GM18861 (cell line): ENCODE measurements at regions not wholly inside any gene's neighbourhood (a gene's known extent, or its start where the extent isn't known, plus 50 kb on each side); places are given as distances from the start of the nearest gene placed in this dataset.
"Not testable (repeated sequence)": the region's sequence is repeated elsewhere in the genome, so short reads cannot be mapped to it uniquely, and the experiment has no call there.

Experiments used
- ATAC-seq: cut with Tn5 transposase; IDR thresholded peaks from one replicate; pipeline ENCODE4 v1.9.1; 2021; ENCODE audit not compliant: unreplicated experiment

- ATAC-seq, result no peak
These were observed 199.7 kb upstream of the MAGI2 start for GRCh38 chr7:79653136-79653631.

GRCh38 chr7:79652619-79653018 is 199.2 kb upstream of the MAGI2 start:
- ATAC-seq, result no peak

- ATAC-seq, result no peak
These were observed 194.2 kb upstream of the MAGI2 start for GRCh38 chr7:79647711-79648110.

GRCh38 chr7:79646278-79646677 is 192.8 kb upstream of the MAGI2 start:
- ATAC-seq, result no peak

GRCh38 chr7:79636849-79637248 is 183.4 kb upstream of the MAGI2 start:
- no peak for ATAC-seq

- not testable (repeated sequence) for ATAC-seq
These were observed 172.5 kb upstream of the MAGI2 start for GRCh38 chr7:79625921-79626320.

- no peak for ATAC-seq
These were observed 170.9 kb upstream of the MAGI2 start for GRCh38 chr7:79624336-79624735.

GRCh38 chr7:79622781-79623180 is 169.3 kb upstream of the MAGI2 start:
- ATAC-seq, result no peak

GRCh38 chr7:79620291-79620690 is 166.8 kb upstream of the MAGI2 start:
- no peak for ATAC-seq

GRCh38 chr7:79619216-79619615 is 165.7 kb upstream of the MAGI2 start:
- ATAC-seq, result no peak

- no peak for ATAC-seq
These were observed 162.6 kb upstream of the MAGI2 start for GRCh38 chr7:79615871-79616640.

GRCh38 chr7:79615466-79615865 is 162.0 kb upstream of the MAGI2 start:
- no peak for ATAC-seq

GRCh38 chr7:79612903-79613302 is 159.4 kb upstream of the MAGI2 start:
- no peak for ATAC-seq

- ATAC-seq, result no peak
These were observed 158.6 kb upstream of the MAGI2 start for GRCh38 chr7:79612022-79612421.

GRCh38 chr7:79610748-79611304 is 157.4 kb upstream of the MAGI2 start:
- ATAC-seq, result no peak

- ATAC-seq, result no peak
These were observed 156.8 kb upstream of the MAGI2 start for GRCh38 chr7:79610313-79610712.

GRCh38 chr7:79608005-79608404 is 154.5 kb upstream of the MAGI2 start:
- ATAC-seq, result no peak

- ATAC-seq, result no peak
These were observed 151.4 kb upstream of the MAGI2 start for GRCh38 chr7:79604841-79605240.

- ATAC-seq, result no peak
These were observed 144.9 kb upstream of the MAGI2 start for GRCh38 chr7:79598351-79598750.

- ATAC-seq, result not testable (repeated sequence)
These were observed 141.2 kb upstream of the MAGI2 start for GRCh38 chr7:79594671-79595070.

GRCh38 chr7:79593866-79594301 is 140.4 kb upstream of the MAGI2 start:
- no peak for ATAC-seq

- ATAC-seq, result no peak
These were observed 137.6 kb upstream of the MAGI2 start for GRCh38 chr7:79590916-79591623.
